ENCODE measurements at regions not wholly inside any gene's neighbourhood (a gene's known extent, or its start where the extent isn't known, plus 50 kb on each side); places are given as distances from the start of the nearest gene placed in this dataset.

- intact Hi-C loops (cut with micrococcal nuclease; ENCODE audit: unreplicated experiment), result no loop called here
- no peaks in the 10 kb centered on the region for H3K4me1 Mint-ChIP-seq (ENCODE audit: low read depth, unreplicated experiment)
- H3K27me3 Mint-ChIP-seq (ENCODE audit: unreplicated experiment), result peaks cover 100% of the 10 kb centered on the region
- H3K36me3 Mint-ChIP-seq (ENCODE audit: insufficient read depth, unreplicated experiment), result no peaks in the 10 kb centered on the region
- H3K27ac Mint-ChIP-seq (ENCODE audit: unreplicated experiment), result no peak overlapping the region
- BruUV-seq (replicated peaks), result no TSS peak
- peaks cover 6% of the 10 kb centered on the region for H3K9me3 Mint-ChIP-seq (ENCODE audit: low read depth, unreplicated experiment)
- no peak overlapping the region for H3K4me3 Mint-ChIP-seq (ENCODE audit: low read depth, unreplicated experiment)
- no peak for TF ChIP-seq CTCF (IDR thresholded peaks at IDR 0.05; ENCODE audit: unreplicated experiment)
- CTCF ChIA-PET, result interaction anchor here (0.6 to 0.7 kb wide), 2 partner anchors 12 to 451 kb away, joined by 3 to 5 read pairs; no protein-coding TSS in a partner anchor
- no peak for DNase-seq
Observed at GRCh38 chr7:1341361-1342089, 108.9 kb downstream of the UNCX start.

- CTCF ChIA-PET, result no interaction called here
- TF ChIP-seq CTCF (IDR thresholded peaks at IDR 0.05; ENCODE audit: unreplicated experiment), result no peak
- intact Hi-C loops (cut with micrococcal nuclease; ENCODE audit: unreplicated experiment), result no loop called here
- H3K27me3 Mint-ChIP-seq (ENCODE audit: unreplicated experiment), result peaks cover 100% of the 10 kb centered on the region
- no peak overlapping the region for H3K4me3 Mint-ChIP-seq (ENCODE audit: low read depth, unreplicated experiment)
- DNase-seq, result no peak
- H3K4me1 Mint-ChIP-seq (ENCODE audit: low read depth, unreplicated experiment), result no peaks in the 10 kb centered on the region
- no peaks in the 10 kb centered on the region for H3K36me3 Mint-ChIP-seq (ENCODE audit: insufficient read depth, unreplicated experiment)
- no peak overlapping the region for H3K27ac Mint-ChIP-seq (ENCODE audit: unreplicated experiment)
- H3K9me3 Mint-ChIP-seq (ENCODE audit: low read depth, unreplicated experiment), result peaks cover 6% of the 10 kb centered on the region
- no TSS peak for BruUV-seq (replicated peaks)
Observed at GRCh38 chr7:1342090-1342640, 109.5 kb downstream of the UNCX start.

- Mint-ChIP-seq H3K27me3 (ENCODE audit: unreplicated experiment) (peaks cover 100% of the 10 kb centered on the region), H3K36me3 (ENCODE audit: insufficient read depth, unreplicated experiment) (no peaks in the 10 kb centered on the region), H3K27ac (ENCODE audit: unreplicated experiment) (no peak overlapping the region), H3K4me3 (ENCODE audit: low read depth, unreplicated experiment) (no peak overlapping the region), H3K4me1 (ENCODE audit: low read depth, unreplicated experiment) (no peaks in the 10 kb centered on the region), H3K9me3 (ENCODE audit: low read depth, unreplicated experiment) (peaks cover 2% of the 10 kb centered on the region)
- intact Hi-C loops (cut with micrococcal nuclease; ENCODE audit: unreplicated experiment), result no loop called here
- CTCF ChIA-PET, result no interaction called here
- no peak for DNase-seq
- TF ChIP-seq CTCF (IDR thresholded peaks at IDR 0.05; ENCODE audit: unreplicated experiment), result no peak
- BruUV-seq (replicated peaks), result no TSS peak
Observed at GRCh38 chr7:1343551-1343950, 110.9 kb downstream of the UNCX start.

- no peak for TF ChIP-seq CTCF (IDR thresholded peaks at IDR 0.05; ENCODE audit: unreplicated experiment)
- Mint-ChIP-seq H3K27me3 (ENCODE audit: unreplicated experiment) (peaks cover 100% of the 10 kb centered on the region), H3K9me3 (ENCODE audit: low read depth, unreplicated experiment) (peaks cover under 1% of the 10 kb centered on the region), H3K27ac (ENCODE audit: unreplicated experiment) (no peak overlapping the region), H3K4me1 (ENCODE audit: low read depth, unreplicated experiment) (no peaks in the 10 kb centered on the region), H3K36me3 (ENCODE audit: insufficient read depth, unreplicated experiment) (no peaks in the 10 kb centered on the region), H3K4me3 (ENCODE audit: low read depth, unreplicated experiment) (no peak overlapping the region)
- no TSS peak for BruUV-seq (replicated peaks)
- intact Hi-C loops (cut with micrococcal nuclease; ENCODE audit: unreplicated experiment), result no loop called here
- no peak for DNase-seq
- CTCF ChIA-PET, result no interaction called here
Observed at GRCh38 chr7:1344421-1344820, 111.7 kb downstream of the UNCX start.

Data from Calu3 (cell line).